Embryonic facial prominence (tissue), 1 donor: ENCODE measurements at regions not wholly inside any gene's neighbourhood (a gene's known extent, or its start where the extent isn't known, plus 50 kb on each side); places are given as distances from the start of the nearest gene placed in this dataset.

ENCODE experiments used
- DNase-seq: peaks from one replicate; pipeline ENCODE4 v3.0.0-alpha.2; 2016; ENCODE audit errors: extremely low spot score

DNA sequence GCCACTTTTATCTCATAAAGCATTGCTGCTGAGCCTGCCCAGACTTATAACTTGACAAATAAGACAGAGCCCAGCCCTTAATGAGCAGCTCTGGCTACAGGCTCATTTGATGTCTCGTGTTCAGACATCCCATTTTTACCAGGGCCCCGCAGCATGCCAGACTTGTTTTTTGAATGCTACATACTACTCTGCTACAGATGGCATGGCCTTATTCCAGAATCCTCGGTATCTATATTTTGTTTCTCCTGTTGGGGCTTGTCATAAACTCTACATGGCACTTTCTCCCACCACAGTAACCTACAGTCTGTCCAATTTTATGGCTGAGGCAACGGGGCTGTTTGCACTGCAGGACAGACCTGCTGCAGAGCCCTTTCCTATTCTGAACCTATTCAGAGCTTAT, 179.0 kb upstream of the DDX18 start:
- DNase-seq = no peak

DNA sequence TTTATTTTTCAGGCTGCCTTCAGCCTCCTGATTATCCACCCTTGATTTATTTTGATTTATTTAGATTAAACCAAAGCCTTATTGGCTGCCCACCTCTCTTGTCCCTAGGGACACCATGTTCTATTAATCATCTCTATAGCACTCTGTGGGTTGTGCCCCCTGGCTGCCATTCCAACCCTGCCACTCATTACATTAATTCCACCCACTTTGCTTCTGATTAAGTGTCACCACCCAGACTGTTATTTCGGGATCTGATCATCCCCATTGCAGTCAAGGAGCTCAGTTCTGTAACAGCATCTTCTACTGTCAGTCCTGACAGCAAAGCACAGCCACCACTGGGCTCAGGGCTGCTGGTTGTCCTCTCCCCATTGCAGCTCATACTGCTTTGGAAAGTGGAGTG, 175.1 kb upstream of the DDX18 start:
- DNase-seq = no peak

DNA sequence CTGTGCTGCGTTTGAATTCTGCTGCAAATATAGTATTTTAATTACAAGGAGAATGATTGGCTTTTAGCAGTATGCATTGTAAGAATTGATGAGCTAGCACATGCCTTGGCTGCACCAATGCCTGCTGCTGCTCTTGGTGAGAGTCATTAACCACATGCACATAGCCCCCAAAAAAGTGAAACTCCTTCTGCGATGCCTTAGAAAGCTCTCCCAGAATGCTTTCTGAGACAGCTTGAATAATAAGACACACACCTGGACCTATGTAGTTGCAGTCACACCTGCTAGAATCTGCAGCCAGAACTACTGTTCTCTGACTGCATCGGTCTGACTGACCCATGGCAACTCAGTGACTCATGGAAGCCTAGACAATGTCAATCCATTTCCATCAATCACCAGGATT, 170.1 kb upstream of the DDX18 start:
- DNase-seq = no peak

DNA sequence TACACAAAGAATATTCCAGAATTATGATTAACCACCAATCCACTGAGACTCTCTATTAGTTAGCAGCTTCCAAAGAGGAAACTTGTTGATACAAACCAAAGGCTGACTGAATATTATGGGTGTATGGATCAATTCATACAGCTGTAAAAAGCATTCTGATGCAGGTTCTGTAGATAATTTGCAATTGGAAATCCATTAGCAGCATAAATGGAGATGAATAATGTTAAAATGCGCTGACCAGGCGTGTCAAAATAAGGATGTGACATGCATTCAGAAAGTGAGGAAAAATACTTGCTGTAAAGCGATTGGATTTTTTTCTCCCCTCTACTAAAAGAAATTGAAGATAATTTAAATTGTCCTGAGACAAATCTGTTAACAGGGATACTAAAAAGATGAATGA, 169.0 kb upstream of the DDX18 start:
- DNase-seq = no peak

DNA sequence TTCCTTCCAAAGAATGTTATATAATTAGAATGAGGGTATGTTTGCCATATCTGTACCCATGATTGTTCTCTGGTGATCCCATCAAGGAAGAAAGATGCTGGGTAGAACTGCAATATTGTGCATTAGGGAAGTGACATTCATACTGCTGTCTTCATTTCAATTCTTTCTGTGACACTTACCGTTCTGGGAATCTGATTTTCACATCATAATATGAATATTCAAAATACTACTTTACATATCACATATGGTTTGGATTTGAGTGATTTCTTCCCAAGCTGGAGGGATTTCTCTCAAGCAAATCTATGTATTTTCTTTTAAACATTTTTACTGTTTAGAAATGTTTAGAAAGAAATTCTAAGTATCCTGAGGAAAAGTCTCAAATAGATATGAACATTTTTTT, 168.4 kb upstream of the DDX18 start:
- DNase-seq = no peak

DNA sequence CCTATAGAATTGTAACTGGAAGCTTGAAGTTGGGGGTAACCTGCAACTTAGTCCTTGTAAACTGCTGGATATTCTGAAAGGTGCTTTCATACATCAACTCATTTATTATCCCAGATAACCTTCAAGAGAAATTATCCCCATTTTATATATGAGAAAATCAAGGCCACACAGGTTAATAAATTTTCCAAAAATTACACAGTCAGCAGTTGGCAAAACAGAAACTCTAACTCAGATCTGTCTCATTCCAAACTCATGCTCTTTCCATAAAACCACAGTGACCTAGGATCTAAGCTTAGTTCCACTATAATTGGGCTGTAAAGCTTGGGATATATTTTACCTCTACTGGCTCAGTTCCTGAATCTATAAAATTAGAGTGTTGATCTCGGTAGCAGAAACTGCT, 167.6 kb upstream of the DDX18 start:
- no peak for DNase-seq

DNA sequence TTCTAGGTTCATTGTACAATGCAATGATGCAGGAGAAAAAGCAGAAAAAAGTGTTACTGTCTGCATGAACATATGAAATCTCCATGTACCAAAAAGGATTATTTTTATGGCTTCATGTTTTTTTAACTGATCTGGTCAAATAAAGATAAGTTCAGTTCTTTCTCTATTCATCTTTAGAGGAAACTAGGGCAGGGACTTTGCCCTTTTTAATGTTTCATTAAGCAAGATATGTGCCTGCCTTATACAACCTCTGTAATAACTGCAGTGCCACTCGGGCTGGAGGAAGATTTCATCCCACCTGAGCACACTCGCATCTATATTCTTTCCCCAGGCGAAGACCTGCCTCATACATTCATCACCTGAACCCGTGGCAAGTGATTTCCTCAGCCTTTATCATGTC, 157.9 kb upstream of the DDX18 start:
- DNase-seq = no peak

DNA sequence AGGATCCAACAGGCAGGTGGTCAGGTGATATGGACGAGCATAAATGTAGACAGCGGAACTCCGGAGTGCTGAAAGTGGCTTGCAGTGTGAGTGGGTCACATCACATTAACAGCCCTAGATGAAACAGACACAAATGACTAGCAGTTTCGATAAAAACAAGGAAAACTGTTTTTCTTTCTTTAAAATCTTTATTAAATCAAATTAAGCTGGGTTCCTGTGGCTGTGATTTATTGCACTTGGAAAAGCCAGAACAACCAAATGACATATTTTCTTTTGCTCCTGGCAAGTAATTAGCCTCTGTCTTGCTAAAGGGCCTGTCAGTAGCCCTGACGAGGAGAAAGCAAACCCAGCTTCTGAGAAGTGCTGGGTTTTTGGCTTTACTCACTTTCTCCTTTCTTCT, 152.9 kb upstream of the DDX18 start:
- DNase-seq = no peak

DNA sequence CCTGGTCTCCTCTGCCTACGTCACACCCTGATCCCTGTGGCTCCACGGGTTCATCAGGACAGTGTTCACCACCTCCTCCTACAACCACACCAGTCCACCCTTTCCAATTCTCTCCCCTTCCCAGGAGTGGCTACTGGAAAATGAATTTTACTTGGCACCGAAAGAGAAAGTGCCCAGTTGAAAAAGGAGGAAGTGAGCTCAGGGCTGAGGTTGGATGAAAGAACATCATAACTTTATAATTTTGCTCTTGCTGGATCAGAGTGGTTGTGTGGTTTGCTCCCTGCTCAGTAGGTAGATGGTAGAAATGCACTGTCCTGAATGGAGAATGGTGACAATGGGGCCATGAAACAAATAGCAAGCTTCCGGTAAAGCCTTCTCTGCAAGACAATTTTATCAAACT, 140.3 kb upstream of the DDX18 start:
- DNase-seq = no peak

DNA sequence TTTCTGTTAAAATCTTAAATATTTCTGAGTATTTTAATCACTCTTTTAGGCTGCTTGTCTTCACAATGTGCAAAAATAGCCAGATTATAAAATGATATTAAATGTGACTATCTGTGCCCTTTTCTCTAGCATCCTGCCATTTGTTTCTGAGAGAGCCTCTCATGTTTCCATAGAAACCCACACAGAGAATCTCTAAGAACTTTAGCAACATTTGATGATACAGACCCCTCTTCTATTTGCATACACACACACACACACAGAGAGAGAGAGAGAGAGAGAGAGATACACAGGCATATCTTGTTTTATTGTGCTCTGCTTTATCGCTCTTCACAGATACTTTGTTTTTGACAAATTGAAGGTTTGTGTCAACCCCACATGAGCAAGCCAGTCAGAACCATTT, 134.5 kb upstream of the DDX18 start:
- DNase-seq = no peak

DNA sequence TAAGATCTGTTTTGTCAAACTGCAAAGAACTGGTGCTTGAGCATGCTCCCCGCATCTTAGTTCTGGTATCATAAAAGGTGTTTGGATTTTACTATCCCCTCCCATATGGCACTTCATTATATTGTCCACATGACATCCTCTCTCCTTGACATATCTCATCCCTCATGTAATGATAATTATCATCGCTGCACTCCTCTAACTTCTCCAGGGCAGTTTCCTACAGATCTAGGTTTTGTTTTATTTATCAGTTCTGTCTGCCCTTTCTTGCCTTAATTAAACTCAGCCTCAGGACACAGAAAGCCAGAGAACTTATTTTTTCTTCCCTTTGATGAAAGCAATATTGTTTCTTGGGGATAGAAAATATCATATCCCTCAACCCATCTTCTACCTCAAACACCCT, 129.6 kb upstream of the DDX18 start:
- DNase-seq = no peak

DNA sequence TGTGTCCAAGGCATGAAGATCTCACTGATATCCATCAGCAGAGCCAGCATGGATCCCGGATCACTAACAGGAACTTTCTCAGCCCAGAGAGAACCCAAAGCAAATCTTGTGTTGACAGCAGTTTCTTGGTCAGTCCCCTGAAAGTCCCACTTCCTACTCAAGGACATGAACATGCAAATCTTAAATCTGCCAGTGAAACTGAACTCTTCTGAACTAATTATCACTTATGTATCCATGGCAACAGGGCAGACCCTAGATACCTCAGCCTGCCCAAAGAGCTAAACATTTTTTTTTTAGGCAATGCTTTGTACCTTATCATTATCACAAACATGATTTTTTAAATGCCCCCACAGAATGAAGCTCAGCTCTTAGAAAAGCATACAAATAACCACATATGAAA, 127.8 kb upstream of the DDX18 start:
- no peak for DNase-seq

DNA sequence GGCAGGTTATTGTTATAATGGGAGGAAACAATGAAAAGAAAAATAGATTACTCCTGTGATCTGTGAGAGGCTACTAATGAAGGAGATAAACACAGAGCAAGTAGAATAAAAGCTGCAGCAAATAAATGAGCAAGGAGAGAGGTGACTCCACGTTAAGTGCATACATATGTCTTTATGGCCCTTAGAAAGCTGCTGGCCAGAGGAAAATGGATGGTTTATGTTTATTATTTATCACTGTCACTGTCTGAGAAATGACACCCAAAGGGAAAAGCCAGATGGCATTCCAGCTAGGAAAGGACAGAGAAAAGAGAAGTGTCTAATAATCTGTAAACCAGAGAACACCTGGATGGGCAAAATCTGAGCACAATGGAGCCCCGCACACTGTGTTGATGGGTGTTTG, 122.9 kb upstream of the DDX18 start:
- no peak for DNase-seq

DNA sequence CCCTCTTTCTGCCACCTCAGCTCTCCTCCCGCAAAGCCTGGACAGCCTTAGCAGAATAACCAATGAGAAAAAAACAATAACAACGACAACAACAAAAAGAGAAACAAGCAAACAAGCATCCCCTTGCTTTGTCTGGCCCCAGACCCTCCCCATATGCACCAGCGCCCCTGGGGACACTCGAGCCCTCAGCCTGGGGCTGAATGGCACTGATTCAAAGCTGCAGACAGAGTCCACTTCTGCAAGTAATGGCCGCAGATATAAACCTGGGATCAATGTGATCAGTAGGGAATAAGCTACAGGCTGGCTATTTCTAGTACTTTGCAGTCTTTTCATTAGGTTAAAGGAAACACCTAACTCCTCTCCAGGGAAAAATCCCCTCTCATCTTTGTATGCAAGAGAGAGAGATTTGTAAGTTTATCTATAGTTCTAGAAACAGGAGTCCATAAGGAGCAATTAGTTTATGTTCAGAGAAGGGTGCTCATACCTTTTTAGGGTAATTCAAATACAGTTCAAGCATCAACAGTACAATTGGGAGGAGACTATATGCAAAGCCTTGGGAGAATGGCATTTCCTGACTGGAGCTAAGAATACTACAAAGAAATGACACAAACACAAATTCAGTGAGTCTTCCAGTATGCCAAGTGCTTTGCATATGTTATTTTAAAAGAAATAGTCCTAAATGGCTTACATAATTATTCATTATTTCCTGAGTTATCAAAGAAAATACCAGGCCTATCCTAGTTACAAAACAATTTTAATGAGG, 122.3 kb upstream of the DDX18 start:
- DNase-seq = no peak

DNA sequence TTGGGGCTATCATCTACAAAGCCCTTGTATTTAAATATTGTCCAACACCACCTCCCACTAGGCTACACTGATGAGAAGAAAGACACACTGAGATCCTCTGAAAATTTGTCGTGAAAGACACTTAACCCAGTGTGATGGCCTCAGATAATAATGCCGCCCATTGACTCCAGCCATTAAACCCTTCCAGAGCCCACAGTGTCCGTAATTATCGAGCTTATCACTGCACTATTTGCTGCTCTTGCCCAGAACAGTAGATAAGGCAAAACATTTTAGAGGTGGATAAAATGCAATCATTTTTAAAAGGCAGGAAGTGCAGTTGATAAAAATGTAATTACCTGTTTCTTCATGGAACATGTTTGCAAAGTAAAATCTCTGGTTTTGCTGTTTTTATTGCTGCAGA, 121.3 kb upstream of the DDX18 start:
- DNase-seq = no peak

DNA sequence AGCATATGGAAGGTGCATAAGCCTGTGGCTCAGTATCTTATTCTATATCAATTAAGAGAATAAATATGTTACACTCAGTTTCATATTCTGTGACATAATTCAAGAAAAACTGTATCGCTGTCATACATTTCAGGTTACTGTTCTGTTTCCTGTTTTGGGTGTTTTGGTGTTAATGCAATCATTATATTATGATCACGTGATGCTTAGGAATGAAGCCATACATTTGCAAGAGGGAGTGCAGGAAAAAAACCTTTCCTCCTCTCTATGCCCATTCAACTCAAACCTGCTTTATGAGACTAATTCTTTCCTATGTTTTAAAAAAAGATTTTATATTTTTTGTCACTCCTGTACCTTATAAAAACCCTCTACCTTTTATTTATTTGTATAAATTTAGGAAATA, 120.8 kb upstream of the DDX18 start:
- no peak for DNase-seq

DNA sequence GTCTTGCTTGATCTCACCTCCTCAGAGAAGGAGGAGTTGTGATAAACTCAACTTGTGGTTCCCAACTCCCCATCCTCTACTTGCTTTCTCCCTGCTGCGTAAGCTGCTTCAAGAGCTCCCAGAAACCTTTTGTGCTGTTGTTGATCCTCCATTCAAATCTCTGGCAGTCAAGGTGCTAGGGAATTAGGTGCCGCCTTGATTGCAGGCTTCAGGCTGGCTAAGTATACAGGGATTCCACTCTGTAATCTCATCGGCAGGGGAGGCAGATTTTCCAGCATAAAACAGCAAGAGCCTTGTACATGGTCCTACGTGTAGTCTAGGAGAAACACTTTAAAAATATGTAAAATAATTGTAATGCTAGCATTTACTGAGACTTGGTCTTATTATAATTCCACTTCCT, 116.2 kb upstream of the DDX18 start:
- DNase-seq = no peak

DNA sequence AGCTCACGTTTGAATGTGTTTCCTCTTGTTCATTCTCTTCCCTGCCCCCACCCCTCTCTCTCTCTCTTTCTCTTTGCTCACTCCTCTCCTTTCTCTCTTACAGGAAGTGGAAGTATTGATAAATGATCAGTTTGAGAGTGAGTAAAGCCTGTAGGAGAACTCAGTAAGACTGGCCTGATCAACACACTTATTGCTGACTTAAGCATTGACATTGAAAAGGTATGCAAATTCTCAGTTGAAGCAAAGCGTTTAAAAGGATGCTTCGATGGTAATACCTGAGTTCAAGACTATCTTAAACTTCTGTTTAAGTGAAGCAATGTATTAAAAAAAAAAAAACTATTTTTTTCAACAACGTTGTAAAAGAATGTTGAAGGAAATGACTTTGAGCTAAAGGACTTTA, 115.7 kb upstream of the DDX18 start:
- DNase-seq = no peak

DNA sequence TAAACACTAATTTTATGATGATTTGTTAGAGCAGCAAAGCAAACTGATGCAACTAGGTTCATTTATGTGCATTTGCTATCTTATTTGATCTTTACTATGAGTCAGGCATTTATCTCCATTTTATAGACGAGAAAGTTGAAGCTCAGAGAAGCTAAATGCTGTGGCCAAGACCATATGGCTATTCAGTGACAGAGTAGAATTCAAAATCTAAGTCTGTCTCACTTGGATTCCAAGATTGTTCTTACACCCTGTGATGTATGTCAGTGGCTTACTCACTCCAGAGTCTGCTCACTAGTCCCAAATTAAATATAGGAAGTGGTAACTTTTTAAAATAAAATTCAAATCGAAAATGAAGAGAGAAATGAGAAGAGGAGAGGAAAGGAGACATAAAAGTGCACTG, 114.0 kb upstream of the DDX18 start:
- no peak for DNase-seq

DNA sequence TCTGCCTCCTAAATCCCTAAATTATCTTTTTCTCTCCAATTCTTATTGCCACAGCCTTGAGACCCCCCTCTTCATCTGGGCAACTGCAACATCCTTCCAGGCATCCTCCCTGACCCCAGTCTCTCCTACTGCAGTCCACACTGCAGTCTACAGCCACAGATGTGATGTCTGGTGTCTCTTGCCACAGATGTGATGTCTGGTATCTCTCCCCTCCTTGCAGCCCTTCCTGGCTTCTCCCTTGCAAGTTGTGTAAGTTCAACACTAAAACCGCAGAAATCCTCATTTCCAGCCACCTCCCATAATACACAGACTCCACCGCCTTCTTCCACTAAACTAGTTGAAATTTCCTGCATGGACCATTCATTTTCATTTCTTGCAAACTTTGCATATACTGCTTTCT, 113.1 kb upstream of the DDX18 start:
- DNase-seq = no peak

DNA sequence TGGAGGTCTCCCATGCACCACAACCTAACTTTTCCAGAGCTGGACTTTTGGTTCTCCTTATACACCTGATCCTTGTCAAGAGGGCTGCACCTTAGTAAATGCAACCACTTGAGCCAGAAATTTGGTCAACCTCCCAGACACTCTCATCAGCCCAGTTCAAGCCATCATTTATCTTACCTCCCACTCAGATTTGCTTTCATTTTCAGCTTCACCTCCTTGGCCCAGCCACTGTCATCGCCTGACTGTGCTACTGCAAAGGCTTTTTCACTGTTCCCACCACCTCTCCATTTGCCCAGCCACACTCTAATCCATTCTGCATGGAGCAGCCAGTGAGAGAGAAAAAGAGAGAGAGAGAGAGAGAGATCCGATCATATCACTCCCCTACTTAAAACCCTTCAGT, 112.4 kb upstream of the DDX18 start:
- no peak for DNase-seq

DNA sequence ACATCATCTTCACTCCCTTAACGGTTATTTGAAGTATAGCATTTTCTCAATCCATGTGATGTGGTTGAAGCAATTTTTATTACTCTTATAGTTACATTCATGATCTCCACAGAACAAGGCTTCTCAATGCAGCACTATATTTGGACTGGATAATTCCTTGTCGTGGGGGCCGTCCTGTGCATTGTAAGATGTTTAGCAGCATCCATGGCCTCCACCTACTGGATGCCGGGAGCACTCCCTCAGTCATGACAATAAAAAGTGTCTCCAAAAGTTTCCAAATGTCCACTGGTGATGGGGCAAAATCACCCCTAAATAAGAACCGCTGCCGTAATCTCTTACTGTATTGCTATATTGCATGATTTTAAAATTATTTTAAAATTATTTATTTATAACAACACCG, 110.6 kb upstream of the DDX18 start:
- DNase-seq = no peak

DNA sequence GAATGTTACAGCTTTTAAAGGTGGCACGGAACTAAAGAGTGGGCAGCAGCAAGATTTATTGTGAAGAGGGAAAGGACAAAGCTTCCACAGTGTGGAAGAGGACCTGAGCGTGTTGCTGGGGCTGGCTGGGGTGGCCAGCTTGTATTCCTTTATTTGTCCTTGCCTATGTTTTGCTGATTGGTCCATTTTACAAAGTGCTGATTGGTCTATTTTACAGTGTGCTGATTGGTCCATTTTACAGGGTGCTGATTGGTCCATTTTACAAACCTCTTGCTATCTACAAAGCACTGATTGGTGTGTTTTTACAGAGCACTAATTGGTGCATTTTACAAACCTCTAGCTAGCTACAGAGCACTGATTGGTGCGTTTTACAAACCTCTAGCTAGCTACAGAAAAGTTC, 109.7 kb upstream of the DDX18 start:
- DNase-seq = no peak

DNA sequence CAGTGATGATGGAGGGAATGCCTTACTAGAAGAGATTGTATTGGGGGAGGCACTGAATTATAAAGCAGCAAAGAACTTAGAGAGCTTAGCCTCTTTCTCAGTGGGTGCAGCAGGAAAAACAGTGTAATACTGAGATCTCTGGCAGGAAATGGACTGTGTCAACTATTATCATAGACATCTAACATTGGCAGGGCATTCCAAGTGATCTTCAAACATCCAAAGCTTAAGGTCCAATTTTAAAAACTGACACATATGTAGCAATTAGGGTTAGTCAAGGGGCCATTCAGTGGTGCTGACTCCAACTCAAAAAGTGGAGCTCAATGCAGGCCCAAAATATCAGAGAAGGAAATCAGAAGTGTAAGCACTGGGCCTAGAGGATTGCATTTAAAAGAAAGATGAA, 106.6 kb upstream of the DDX18 start:
- DNase-seq = no peak

DNA sequence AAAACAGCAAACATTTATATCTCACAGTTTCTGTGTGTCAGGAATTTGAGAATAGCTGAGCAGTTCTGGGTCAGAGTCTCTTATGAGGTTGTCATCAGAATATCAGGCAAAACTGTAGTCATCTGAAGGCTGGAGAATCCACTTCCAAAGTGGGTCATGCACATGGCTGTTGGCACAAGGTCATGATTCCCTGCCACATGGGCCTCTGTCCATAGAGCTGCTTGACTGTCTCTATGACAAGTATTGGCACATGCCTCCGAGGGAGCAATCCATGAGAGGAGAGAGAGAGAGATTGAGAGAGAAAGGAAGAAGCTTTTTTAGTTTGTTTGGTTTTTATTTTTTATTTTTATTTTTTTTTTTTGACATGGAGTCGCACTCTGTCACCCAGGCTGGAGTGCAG, 101.8 kb upstream of the DDX18 start:
- DNase-seq = no peak
